Stimulated activated naive CD8-positive, alpha-beta T cell treated with anti-CD3 and anti-CD28 coated beads, Interleukin-15, Interleukin-2, amounts not matched to agents 100 U/mL and 50 U/mL, for 24 hours (primary cell): ENCODE measurements at regions not wholly inside any gene's neighbourhood (a gene's known extent, or its start where the extent isn't known, plus 50 kb on each side); places are given as distances from the start of the nearest gene placed in this dataset.

Source experiments
- ATAC-seq: fragments of 150-1000 bp; cut with Tn5 transposase; one replicate; pipeline ENCODE4 v1.10.0; 2021
- DNase-seq: peaks from one replicate; pipeline ENCODE4 v3.0.0; 2021

DNA sequence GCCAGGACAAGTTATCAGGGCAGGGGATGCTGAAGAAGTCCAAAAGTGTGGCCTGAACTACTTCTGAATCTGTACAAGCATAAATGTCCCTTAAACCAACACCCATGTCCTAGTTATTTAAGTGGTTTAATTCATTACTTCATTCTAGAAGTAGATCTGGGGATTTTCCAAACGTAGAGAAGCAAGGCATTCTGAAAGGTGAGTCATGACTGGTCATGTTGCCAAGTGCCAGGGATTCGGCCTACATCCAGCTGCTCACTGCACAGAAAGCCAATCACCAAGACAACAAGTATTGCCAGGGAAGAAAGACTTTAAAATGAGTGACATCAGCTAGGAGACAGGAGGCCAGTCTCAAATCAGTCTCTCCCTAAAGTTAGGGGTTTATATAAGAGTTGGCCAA is 396.6 kb downstream of the GABRB3 start:
- ATAC-seq: no peak
- DNase-seq: no peak

DNA sequence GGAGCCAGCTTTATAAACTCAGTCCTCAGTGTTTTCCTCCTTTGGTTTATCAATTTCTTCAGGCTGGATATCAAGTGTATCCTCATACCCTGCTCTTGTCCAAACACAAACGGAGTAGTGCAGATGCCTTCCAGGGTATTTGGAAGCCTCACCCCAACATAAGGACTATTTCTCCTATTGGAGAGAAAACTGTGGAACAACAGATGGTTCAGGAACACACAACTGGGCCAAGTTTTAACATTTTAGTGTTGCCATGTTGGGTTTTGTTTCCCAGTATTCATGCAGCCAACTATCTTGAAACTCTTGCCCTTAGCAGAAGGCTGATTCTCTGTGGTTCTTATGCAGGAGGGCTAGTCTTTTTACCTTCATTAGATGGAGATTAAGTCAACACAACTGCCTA is 398.1 kb downstream of the GABRB3 start:
- DNase-seq: no peak
- ATAC-seq: no peak

DNA sequence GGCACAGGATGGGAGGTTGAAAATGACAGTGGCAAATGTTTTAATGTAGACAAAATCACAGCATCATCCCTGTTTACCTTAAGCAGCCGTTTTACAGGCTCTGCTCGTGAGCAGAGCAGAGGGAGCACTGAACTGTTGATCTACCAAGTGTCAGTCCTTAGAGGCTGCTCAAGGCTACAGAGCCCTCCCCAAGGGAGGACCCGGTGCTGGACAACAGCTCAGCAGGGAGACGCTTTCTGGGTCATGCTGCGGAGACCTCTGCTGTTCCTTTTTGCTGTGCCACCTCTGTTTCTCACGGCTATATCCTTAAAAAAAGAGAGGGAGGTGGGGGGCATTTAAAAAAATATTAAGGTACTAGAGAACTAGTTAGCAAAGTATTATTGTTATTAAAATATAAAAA is 400.2 kb downstream of the GABRB3 start:
- DNase-seq: no peak
- no peak for ATAC-seq

DNA sequence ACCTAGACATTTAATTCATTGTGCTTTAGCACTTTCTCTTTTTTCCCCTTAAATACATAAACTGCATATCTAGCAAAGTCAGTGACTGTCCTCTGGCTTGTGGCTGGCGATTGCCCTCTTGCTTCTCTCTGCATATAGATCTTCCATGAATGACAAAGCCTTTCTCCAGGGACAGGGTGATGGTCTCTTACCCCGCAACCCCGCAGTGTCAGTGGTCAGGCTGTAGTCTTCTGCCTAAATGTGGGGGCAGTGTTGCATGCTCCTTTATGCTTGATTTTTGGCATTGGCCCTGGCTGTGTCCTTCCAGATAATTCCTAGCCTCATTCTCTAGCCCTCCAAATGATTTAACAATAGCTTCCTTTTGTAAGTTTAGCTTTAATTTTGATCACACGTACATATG is 407.8 kb downstream of the GABRB3 start:
- ATAC-seq: no peak

DNA sequence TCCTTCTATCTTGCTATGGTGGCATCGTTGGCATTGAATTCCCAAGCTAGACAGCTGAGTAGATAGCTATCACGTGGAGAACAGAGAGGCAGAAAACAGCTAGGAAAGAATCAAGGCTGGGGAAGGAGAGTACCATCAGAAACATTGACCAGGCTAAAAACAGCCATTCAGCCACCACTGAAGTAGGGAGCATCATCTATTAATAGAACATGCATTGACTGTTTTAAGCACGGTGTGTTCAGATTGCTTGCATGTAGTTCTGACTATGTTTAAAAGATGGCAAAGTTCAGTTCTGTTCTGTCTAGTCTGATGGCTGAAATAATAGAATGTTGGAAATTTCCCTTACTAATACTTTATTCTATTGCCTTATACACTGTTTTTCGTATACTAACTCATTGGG is 413.0 kb downstream of the GABRB3 start:
- ATAC-seq (no peak), DNase-seq (no peak)

More for the DNA sequence above, 407.8 kb downstream of the GABRB3 start:
- no peak for DNase-seq

DNA sequence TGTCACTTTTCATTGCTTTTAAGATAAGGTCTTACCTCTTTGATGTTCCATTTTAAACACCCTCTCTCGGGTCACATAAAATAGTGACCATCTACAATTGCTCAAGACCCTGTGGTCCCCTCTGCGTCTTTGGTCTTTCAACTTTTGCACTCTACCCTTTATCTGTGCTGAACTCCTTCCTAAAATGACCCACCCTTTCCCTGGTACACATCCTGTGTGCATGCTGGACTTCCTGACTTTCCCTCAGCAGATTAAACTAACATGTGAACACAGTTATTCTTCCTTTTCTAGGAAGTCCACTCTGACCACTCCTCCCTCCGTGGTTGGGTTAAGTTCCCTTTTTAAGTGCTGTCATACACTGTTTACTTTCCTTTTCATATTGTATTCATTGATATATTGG is 414.2 kb downstream of the GABRB3 start:
- ATAC-seq (no peak), DNase-seq (no peak)

DNA sequence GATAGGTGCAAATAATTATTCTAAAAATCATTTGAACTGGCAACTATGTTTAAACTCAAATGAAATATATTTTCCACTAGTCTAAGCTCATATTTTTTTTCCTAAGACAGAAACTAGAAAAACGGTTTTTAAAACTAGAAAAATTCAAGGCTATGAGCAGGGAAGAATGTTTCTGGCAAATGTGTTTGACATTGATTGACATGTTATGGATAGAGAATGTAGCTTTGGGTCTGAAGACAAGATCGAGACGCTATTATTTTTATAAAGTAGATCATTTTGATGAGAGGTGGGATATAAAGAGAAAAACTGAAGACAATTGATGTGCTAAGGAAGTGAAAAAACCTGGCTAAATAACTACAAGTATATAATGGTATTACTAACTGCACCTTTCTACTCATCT is 415.2 kb downstream of the GABRB3 start:
- ATAC-seq: no peak
- no peak for DNase-seq

DNA sequence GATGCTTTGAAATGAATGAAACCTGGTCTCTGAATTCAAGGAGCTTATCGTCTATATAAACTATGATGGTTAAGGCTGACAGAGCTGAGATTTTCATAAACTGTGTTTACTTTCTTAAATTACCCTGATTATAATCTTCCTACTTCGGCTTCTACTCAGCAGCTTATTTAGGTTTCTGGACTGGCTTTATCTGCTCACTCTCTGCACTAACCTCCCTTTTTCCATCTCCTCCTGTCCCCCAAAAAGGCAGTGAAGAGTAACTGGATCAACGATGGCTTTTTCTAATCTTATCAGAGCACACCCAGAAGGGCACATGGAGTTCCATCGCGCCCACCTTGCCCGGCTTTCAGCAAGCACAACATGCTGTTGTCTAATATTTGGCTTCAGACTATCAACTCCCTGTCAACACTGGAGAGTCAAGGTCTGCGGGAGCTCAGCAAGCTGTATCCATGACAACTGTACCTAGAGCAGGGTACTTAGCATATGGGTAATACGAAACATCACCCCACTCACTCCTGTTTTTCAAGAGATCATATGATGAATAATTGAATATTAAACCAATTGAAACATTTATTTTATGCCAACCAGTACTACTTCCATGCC is 417.3 kb downstream of the GABRB3 start:
- no peak for ATAC-seq
- DNase-seq: no peak

DNA sequence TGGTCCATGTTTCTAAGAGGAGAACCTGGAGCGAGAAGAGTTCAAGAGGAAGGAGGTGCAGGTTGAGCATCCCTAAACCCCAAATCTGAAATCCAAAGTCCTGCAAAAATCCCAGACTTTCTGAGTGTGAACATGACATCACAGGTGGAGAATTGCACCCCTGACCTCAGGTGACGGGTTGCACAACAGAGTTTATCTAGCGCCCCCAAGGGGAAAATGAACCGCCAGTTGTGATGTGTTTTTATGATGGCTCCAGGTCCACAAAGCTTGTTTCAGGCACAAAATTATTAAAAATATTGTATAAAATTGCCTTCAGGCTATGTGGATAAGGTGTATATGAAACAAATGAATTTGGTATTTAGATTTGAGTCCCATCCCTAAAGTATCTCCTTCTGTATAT is 420.0 kb downstream of the GABRB3 start:
- no peak for DNase-seq
- no peak for ATAC-seq

DNA sequence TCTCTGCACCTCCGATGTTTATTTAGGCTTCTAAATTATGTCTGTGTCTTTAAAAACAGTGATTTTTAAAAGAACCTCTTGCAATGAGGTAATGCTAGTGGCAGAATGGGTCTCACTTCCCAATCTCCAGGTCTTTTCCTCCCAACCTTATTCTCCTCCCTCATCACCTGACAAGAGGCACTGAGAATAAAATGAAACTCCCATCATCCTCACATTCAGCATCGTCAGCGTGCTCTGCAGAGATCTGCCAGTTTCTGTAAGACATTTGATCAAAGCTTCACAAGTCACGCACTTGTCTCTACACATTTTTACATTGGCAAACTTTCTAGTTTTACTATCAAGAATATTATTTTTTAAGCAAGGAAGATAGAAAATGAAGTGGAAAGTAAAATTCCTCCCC is 420.5 kb downstream of the GABRB3 start:
- DNase-seq: no peak
- ATAC-seq: no peak

DNA sequence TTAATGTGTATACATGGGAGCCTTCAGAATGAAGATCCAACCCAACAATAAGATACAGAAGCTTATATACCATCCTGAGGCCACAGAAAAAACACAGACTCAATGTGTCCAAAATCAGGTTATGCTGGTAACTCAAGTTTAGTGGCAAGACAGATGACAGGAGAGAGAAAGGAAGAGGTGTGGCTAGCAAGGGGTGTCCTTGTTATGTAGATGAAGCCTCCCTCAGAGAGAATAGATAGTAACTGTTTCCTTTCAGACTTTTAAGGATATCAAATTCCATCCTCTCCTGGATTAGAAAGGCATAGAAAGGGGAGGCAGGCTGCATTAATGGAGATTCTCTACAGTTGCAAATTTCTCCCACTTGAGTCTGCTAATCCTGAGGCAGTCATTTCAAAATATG is 447.4 kb downstream of the GABRB3 start:
- no peak for DNase-seq
- ATAC-seq: no peak

DNA sequence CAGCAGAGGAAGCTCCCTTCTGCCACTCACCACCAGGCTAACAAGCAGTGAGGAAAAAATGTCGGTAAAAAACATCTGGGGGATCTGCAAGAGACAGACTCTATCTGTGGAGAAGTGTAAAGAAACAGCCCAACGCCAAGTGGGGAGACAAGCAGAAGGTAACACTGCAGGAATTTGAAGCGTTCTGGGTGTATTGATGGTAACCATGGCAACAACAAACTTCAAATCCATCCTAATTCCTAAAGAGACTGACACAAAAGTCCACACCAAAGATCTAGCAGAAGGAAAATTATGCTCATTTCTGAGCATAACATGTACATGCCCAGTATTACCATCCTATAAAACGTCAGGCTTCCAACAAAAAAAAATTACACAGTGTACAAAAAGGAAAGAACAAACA is 449.3 kb downstream of the GABRB3 start:
- ATAC-seq: no peak
- DNase-seq: no peak

DNA sequence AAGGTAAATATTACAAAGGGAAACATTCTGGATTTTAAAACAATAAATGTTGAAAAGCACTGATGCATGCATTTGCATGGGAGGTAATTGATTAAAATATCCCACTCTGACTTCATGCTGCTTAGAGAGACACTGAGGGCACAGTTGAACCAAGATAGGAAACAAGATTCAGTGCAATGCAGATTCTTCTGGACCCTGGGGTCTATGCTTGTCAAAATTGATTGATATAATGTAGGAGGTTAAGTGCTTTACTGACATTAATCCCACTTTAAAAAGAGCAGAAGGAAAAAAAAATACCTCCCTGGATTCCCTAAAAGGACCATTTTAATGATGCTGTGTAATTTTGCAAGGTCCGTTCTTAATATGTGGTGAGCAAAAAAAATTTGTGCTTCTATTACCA is 454.2 kb downstream of the GABRB3 start:
- DNase-seq (no peak), ATAC-seq (no peak)

DNA sequence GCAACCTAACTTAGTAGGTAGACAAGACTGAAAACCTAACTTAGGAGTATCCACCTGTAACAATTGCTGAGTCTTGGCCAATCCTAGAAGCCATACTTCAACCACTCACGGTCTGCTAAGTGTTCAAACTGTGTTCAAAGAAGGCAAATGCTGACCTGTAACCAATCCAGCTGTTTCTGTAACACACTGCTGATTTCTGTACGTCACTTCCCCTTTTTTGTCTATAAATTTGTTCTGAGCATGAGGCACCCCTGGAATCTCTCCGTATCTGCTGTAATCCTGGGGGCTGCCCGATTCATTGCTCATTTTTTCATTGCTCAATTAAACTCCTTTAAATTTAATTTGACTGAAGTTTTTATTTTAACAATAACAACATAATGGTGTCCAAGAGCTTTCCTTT is 451.4 kb upstream of the ATP10A start:
- no peak for ATAC-seq
- DNase-seq: no peak

DNA sequence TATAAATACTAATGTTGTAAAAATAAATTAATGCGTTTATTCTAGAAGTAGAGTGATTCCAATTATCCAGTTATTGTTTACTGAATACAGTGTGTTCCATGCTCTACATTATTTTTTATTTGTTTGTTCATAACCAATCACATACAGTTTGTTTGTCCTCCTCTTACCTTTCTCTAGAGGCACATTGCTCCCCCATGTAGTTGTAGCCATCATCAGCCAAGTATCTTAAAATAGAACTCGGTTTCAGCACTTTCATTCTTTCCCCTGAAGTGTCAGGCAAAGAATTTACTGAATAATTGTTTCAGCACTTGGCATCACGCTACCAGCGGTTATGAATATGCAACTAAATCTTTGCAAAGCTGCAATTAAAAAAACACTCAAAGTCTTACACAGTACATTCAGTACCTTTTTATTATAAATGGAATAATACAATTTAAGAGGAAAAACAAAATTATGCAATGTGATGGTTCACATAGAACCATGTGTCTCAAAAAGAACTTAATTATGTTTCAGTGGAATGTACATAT is 448.6 kb upstream of the ATP10A start:
- DNase-seq: no peak
- no peak for ATAC-seq

DNA sequence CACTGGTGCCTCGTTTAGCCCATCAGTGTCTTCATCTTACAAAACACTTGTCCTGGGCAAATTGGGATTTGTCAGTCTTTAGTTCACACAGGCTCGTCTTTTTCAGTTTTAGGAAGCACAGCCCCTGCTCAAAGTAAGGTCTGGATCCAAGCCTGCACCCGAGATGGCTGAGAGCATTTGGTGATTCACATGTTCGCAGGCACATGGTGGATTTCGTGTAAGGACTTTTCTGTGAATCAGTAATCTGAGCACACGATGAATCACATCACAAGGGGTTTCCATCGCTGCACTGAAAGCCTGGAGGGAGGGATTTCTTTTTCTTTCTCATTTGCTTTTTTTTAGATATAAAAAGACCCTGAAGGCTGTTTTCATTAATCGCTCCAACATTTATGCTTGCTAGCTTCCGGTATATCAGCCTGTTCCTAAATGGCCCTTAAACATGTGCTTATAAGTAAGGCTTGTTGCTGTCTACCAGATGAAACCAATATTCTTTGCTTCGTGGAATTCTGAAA is 435.6 kb upstream of the ATP10A start:
- ATAC-seq (no peak), DNase-seq (no peak)

DNA sequence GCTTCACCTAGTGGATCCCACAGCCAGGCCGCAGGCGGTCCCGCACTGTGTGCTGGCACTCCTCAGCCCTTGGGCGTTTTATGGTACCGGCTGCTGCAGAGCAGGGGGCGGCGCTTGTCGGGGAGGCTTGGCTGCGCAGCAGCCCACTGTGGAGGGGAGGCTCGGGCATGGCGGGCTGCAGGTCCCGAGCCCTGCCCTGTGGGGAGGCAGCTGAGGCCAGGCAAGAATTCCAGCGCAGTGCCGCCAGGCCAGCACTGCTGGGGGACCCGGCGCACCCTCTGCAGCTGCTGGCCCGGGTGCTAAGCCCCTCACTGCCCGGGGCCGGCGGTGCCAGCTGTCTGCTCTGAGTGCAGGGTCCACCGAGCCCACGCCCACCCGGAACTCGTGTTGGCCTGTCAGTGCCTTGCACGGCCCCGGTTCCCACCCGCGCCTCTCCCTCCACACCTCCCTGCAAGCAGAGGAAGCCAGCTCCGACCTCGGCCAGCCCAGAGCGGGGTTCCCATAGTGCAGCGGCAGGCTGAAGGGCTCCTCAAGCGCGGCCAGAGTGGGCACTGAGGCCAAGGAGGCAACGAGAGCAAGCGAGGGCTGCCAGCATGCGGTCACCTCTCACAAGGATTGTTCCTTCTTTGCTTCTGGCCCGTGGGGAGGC is 435.0 kb upstream of the ATP10A start:
- no peak for DNase-seq
- no peak for ATAC-seq

DNA sequence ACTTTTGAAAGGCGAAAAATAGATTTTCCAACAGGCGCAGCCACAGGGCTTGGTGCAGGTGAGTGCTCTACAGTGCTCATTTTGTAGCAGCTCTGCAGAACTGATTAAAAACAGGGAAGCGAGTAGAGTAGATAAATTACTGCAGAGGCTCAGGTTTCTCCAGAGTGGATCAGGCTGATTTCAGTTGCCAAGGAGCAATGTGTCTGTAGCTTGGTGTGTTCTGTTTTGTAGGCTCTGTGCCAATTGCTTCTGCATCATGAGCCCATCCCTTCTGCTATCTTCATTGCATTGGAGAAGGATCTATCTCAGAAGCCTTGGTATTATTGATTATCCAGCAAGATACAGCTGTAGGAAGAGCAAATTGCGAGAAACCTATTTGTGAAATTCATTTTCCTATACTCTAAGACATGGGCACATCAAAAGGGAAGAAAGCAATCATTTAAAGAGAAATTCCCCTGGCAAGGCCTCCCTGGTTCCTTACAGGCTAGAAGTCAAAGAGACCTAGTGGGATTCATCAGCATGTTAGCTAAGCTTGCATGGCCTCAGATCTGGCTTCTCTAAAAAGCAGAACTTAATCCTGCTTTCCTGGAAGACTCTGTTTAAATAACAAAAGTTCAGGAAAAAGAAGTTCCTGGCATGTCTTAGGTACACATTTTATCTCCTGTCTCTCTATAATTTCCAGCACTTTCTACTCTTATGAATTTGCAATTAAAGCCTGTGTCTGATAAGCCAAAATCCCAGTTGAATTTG is 432.4 kb upstream of the ATP10A start:
- no peak for ATAC-seq
- no peak for DNase-seq

DNA sequence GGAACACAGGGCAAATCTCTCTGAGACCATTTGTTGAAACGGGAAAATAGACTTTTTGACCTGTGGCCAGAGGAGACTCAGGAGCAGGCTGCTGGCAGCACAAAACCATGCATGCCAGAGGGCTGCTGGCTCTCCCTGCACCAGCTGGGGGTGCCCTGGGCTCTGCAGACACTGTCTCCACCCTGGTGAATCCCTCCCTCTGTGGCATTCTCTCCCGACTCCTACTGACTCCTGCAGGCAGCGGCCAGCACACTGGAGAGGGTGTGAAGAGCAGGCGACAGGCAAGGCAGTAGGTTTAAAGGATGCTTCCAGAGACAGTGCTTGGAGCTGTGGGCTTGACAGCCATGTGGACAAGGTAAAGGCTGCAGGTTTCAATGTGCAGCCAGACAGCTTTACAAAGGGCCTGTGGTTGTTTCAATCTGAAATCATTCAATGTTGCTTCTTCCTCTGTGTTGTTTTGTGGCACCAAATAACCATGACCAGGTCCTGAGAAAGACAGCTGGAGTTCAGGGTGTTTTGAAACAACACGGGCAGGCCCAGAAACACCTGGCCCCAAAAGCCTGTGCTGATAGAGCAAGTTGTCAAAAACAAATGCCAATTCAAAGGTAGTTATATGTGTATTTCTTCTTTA is 431.0 kb upstream of the ATP10A start:
- ATAC-seq (no peak), DNase-seq (no peak)

DNA sequence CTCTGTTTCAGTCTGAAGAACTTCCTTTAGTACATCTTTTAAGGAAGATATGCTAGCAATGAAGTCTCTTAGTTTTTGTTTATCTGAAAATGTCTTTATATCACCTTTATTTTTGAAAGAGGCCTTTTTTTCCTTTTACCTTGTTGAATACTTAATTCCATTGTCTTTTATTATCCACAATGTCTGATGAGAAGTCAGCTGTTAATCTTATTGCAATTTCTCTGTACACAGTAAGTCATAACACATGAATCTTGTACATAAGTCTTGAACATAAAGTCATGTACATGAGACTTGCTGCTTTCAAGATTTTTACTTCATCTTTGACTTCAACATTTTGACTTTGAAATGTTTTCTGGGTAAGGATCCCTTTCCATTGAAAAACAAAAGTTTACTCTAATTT is 424.3 kb upstream of the ATP10A start:
- no peak for DNase-seq
- no peak for ATAC-seq

DNA sequence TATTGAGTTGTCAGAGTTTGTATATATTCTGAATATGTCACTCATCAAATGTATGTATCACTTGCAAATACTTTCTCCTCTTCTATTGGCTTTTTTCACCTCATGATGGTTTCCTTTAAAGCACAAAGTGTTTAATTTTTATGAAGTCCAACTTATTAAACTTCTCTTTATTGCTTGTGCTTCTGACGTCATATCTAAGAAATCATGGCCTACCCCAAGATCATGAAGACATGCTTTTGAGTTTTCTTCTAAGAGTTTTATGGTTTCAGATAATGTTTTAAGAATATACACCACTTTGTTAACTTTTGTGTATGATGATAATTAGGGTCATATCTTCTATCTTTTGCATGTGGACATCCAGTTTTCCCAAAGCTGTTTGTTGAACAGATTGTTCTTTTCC is 417.2 kb upstream of the ATP10A start:
- ATAC-seq: no peak
- DNase-seq: no peak

DNA sequence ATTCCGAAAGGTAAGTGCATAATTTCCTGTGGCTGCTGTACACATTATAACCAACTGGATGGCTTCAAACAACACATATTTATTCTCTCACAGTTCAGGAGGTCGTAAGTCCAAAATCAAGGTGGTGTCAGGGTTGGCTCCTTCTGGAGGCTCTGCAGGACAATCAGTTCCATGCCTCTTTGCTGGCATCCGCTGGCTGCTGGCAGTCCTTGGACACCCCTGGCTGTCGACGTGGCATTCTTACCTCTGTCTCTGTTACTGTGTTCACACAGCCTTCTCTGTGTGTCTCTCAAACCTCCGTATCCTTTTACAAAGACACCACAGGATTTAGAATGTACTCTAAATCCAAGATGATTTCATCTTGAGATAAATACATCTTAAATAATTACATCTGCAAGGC is 398.8 kb upstream of the ATP10A start:
- DNase-seq (no peak), ATAC-seq (no peak)

DNA sequence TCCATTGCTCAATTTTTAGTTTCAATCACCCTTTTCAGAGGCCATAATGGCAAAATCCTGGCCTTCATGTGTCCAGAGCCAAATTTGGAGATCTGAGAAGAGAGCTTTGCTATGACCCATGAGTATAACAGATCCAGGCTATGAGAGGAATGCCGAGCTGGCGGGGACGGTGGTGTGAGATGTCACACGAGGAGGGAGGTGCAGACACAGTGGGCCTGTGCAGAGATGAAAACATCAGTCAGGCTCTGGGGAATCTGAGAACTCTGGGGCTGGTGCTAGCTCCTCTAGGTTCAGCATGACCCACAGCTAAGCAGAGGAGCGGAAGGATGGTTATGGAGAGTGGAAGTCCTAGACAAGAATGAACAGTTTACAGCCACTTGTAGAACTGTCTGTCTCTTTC is 398.3 kb upstream of the ATP10A start:
- ATAC-seq (no peak), DNase-seq (no peak)
